ENCODE measurements at regions not wholly inside any gene's neighbourhood (a gene's known extent, or its start where the extent isn't known, plus 50 kb on each side); places are given as distances from the start of the nearest gene placed in this dataset.
"Not testable (repeated sequence)": the region's sequence is repeated elsewhere in the genome, so short reads cannot be mapped to it uniquely, and the experiment has no call there.

- FAIRE-seq: no peak
These were observed 246.3 kb downstream of the LRRC70 start for GRCh38 chr5:62824936-62825335.

GRCh38 chr5:62817043-62817442, 238.4 kb downstream of the LRRC70 start:
- FAIRE-seq: not testable (repeated sequence)

GRCh38 chr5:62814991-62815390, 236.4 kb downstream of the LRRC70 start:
- FAIRE-seq: no peak

- FAIRE-seq: no peak
These were observed 234.1 kb downstream of the LRRC70 start for GRCh38 chr5:62812621-62813255.

- FAIRE-seq: not testable (repeated sequence)
These were observed 226.2 kb downstream of the LRRC70 start for GRCh38 chr5:62804819-62805218.

- no peak for FAIRE-seq
These were observed 217.3 kb downstream of the LRRC70 start for GRCh38 chr5:62795926-62796325.

GRCh38 chr5:62794456-62794855, 215.8 kb downstream of the LRRC70 start:
- no peak for FAIRE-seq

GRCh38 chr5:62791059-62791458, 212.4 kb downstream of the LRRC70 start:
- FAIRE-seq: no peak

- no peak for FAIRE-seq
These were observed 211.7 kb downstream of the LRRC70 start for GRCh38 chr5:62790348-62790747.

- no peak for FAIRE-seq
These were observed 207.5 kb downstream of the LRRC70 start for GRCh38 chr5:62786099-62786498.

GRCh38 chr5:62785588-62785987, 207.0 kb downstream of the LRRC70 start:
- FAIRE-seq: no peak

GRCh38 chr5:62783374-62784057, 204.9 kb downstream of the LRRC70 start:
- FAIRE-seq: no peak

- FAIRE-seq: no peak
These were observed 202.3 kb downstream of the LRRC70 start for GRCh38 chr5:62780888-62781287.

GRCh38 chr5:62780230-62780629, 201.6 kb downstream of the LRRC70 start:
- FAIRE-seq: no peak

GRCh38 chr5:62779010-62779422, 200.4 kb downstream of the LRRC70 start:
- peak; percentile 89 for FAIRE-seq

- no peak for FAIRE-seq
These were observed 199.8 kb downstream of the LRRC70 start for GRCh38 chr5:62778316-62779009.

GRCh38 chr5:62777081-62777480, 198.5 kb downstream of the LRRC70 start:
- FAIRE-seq: not testable (repeated sequence)

GRCh38 chr5:62776592-62776991, 198.0 kb downstream of the LRRC70 start:
- FAIRE-seq: not testable (repeated sequence)

- FAIRE-seq: no peak
These were observed 194.8 kb downstream of the LRRC70 start for GRCh38 chr5:62773460-62773859.

GRCh38 chr5:62771341-62771740, 192.7 kb downstream of the LRRC70 start:
- FAIRE-seq: no peak

- FAIRE-seq: no peak
These were observed 189.0 kb downstream of the LRRC70 start for GRCh38 chr5:62767650-62768049.

- no peak for FAIRE-seq
These were observed 188.5 kb downstream of the LRRC70 start for GRCh38 chr5:62767077-62767476.

GRCh38 chr5:62762503-62762902, 183.9 kb downstream of the LRRC70 start:
- FAIRE-seq: no peak

GRCh38 chr5:62757686-62758085, 179.1 kb downstream of the LRRC70 start:
- FAIRE-seq: not testable (repeated sequence)

Measured in TTC549 (cell line).